Uterus (tissue), 2 donors: ENCODE measurements at regions not wholly inside any gene's neighbourhood (a gene's known extent, or its start where the extent isn't known, plus 50 kb on each side); places are given as distances from the start of the nearest gene placed in this dataset.

Experiments
- CTCF ChIP-seq, 4 experiments: fragments of 200-600 bp in 2 of 4; fragments of 450-650 bp in 2 of 4; sonication (generic) in 2 of 4; IDR thresholded peaks; one replicate each; pipeline ENCODE4 v1.5.1; 2016 to 2019; ENCODE audit warnings: antibody characterized with exemption in 4 of 4, mild to moderate bottlenecking in 2 of 4, moderate library complexity in 1 of 4
- POLR2A ChIP-seq, 2 donors: fragments of 450-650 bp; IDR thresholded peaks; one replicate each; pipeline ENCODE4 v1.6.1; 2016; ENCODE audit warnings: antibody characterized with exemption in 2 of 2, mild to moderate bottlenecking in 1 of 2, moderate library complexity in 1 of 2

GRCh38 chr18:33934258-33934657 is 290.5 kb downstream of the NOL4 start:
- TF ChIP-seq CTCF (IDR thresholded peaks at IDR 0.05) (no peak), POLR2A (IDR thresholded peaks at IDR 0.05) (no peak)
